Lung (tissue), 11 donors: ENCODE measurements at regions not wholly inside any gene's neighbourhood (a gene's known extent, or its start where the extent isn't known, plus 50 kb on each side); places are given as distances from the start of the nearest gene placed in this dataset.

Experiments used
- ATAC-seq: fragments of 200-7000 bp; cut with Tn5 transposase; one replicate; pipeline ENCODE4 v1.9.1; 2020; ENCODE audit warnings: moderate number of reproducible peaks; ENCODE audit not compliant: insufficient read depth, low FRiP score
- DNase-seq, 3 donors: peaks; one replicate each; pipeline ENCODE4 v3.0.0-alpha.2; 2013 to 2017
- H3K27ac ChIP-seq, 2 donors: one replicate each; pipeline ENCODE4 v1.5.1; 2013; ENCODE audit warnings: mild to moderate bottlenecking in 2 of 2, moderate library complexity in 2 of 2, control low read depth in 1 of 2, inconsistent platforms in 1 of 2, low read depth in 1 of 2, low read length in 1 of 2
- H3K27me3 ChIP-seq, 3 donors: one replicate each; pipeline ENCODE4 v1.5.1; 2013; ENCODE audit warnings: low read length in 2 of 3; ENCODE audit not compliant: control insufficient read depth in 3 of 3, insufficient read depth in 3 of 3
- H3K36me3 ChIP-seq, 4 donors: one replicate each; pipeline ENCODE4 v1.5.1; 2013; ENCODE audit warnings: low read length in 4 of 4, mild to moderate bottlenecking in 1 of 4, moderate library complexity in 1 of 4; ENCODE audit not compliant: control insufficient read depth in 4 of 4, insufficient read depth in 4 of 4
- H3K4me1 ChIP-seq, 5 donors: one replicate each; pipeline ENCODE4 v1.5.1; 2013; ENCODE audit warnings: low read length in 5 of 5, mild to moderate bottlenecking in 2 of 5, moderate library complexity in 1 of 5; ENCODE audit not compliant: control insufficient read depth in 5 of 5, insufficient read depth in 5 of 5
- H3K4me3 ChIP-seq: one replicate; pipeline ENCODE4 v1.5.1; 2013; ENCODE audit warnings: mild to moderate bottlenecking, control low read depth, moderate library complexity
- H3K9ac ChIP-seq, 2 donors: one replicate each; pipeline ENCODE4 v1.5.1; 2013; ENCODE audit warnings: low read length in 2 of 2, control low read depth in 1 of 2; ENCODE audit not compliant: insufficient read depth in 1 of 2
- H3K9me3 ChIP-seq, 4 donors: one replicate each; pipeline ENCODE4 v1.5.1; 2013; ENCODE audit warnings: low read length in 3 of 4, mild to moderate bottlenecking in 1 of 4, moderate library complexity in 1 of 4; ENCODE audit not compliant: control insufficient read depth in 4 of 4, insufficient read depth in 3 of 4
- CTCF ChIP-seq: IDR thresholded peaks from 2 replicates; pipeline ENCODE4 v1.5.1; 2012; ENCODE audit warnings: mild to moderate bottlenecking; ENCODE audit errors: control extremely low read depth, extremely low read depth
- WGBS, 2 donors: extraction: QIAGEN DNeasy Blood & Tissue Kit; methylation state at CpG; one replicate each; pipeline ENCODE4 v1.1.7; 2013; 5-methylcytosine and 5-hydroxymethylcytosine counted together
- donor health status: control.
- donor health status: control.
- donor health status: Bipolar disorder and iron deficiency.
- donor health status: healthy.
- donor health status: DM: yes; HTN: yes; CAD: no.

GRCh38 chr6:120230008-120230407, 880.4 kb upstream of the MAN1A1 start:
- TF ChIP-seq CTCF, result no peak
- Histone ChIP-seq H3K9ac (no peak overlapping the region), H3K36me3 (no peaks in the 10 kb centered on the region), H3K27me3 (no peaks in the 10 kb centered on the region), H3K9me3 (peaks cover 0 to 16% (median 4%) of the 10 kb centered on the region in 4 donors), H3K4me3 (no peak overlapping the region), H3K27ac (no peak overlapping the region), H3K4me1 (no peaks in the 10 kb centered on the region)
- DNase-seq, result no peak
- no peak for ATAC-seq

DNA sequence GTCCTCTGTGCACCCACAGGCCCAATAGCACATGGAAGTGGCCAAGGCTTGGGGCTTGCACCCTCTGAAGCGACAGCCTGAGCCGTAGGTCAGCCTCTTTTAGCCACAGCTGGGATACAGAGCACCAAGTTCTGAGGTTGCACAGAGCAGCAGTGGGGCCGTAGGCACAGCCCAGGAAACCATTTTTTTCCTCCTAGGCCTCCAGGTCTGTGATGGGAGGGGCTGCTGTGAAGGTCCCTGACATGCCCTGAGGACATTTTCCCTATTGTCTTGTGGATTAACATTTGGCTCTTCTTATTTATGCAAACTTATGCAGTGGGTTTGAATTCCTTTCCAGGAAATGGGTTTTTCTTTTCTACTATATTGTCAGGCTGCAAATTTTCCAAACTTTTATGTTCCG, 878.7 kb upstream of the MAN1A1 start:
- Histone ChIP-seq H3K27me3 (no peaks in the 10 kb centered on the region), H3K9me3 (peaks cover 0 to 4% (median 0%) of the 10 kb centered on the region in 4 donors), H3K36me3 (no peaks in the 10 kb centered on the region), H3K9ac (no peak overlapping the region), H3K4me1 (no peaks in the 10 kb centered on the region), H3K27ac (no peak overlapping the region), H3K4me3 (no peak overlapping the region)
- DNase-seq (no peak), ATAC-seq (no peak)
- TF ChIP-seq CTCF, result no peak
- WGBS, 2 donors, result 86 to 87% methylated on average over 4 of the region's 4 CpGs

DNA sequence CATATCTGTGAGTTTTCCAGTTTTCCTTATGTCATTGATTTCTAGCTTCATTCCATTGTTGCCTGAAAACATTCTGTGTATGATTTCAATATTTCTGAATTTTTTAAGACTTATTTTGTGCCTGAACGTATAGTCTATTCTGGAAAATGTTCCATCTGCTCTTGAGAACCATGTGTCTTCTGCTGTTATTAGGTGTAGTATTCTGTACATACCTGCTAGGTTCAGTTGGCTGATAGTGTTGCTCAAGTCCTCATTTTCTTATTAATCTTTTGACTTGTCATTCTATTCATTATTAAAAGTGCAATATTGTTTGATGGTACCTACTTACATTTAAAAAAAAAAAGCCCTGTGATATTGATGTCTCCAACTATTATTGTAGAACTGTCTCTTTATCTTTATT, 869.8 kb upstream of the MAN1A1 start:
- TF ChIP-seq CTCF, result no peak
- WGBS, 2 donors, result 69 to 76% methylated on average over 1 of the region's 1 CpG
- Histone ChIP-seq H3K4me3 (no peak overlapping the region), H3K36me3 (no peaks in the 10 kb centered on the region), H3K9ac (no peak overlapping the region), H3K27me3 (no peaks in the 10 kb centered on the region), H3K27ac (no peak overlapping the region), H3K9me3 (no peaks in the 10 kb centered on the region), H3K4me1 (no peaks in the 10 kb centered on the region)
- no peak for DNase-seq
- no peak for ATAC-seq

DNA sequence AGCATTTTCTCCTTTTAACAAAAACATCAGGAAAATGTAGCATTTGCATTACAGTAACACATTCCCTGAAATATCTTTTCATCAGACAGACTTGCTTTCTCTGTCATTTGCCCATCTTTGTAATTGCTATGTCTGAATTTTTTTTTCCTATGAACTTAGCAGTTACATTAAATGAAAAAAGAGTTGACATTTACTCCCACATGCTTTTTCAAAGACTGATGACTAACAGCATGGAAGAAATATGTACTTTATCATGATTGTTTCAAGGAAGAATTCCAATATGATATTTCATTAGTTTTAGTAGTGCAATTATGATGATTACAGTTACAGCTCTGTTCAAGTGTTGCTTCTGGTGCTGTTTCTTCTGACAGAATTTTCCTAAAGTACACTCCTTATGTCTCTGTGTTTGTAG, 864.5 kb upstream of the MAN1A1 start:
- H3K9ac ChIP-seq, result no peak overlapping the region
- TF ChIP-seq CTCF, result no peak
- DNase-seq (no peak), ATAC-seq (no peak)
- no peaks in the 10 kb centered on the region for H3K27me3 ChIP-seq
- no peak overlapping the region for H3K4me3 ChIP-seq
- no peak overlapping the region for H3K27ac ChIP-seq
- H3K9me3 ChIP-seq, result no peaks in the 10 kb centered on the region
- H3K36me3 ChIP-seq, result no peaks in the 10 kb centered on the region
- no peaks in the 10 kb centered on the region for H3K4me1 ChIP-seq
